ENCODE measurements at regions not wholly inside any gene's neighbourhood (a gene's known extent, or its start where the extent isn't known, plus 50 kb on each side); places are given as distances from the start of the nearest gene placed in this dataset.
"Not testable (repeated sequence)": the region's sequence is repeated elsewhere in the genome, so short reads cannot be mapped to it uniquely, and the experiment has no call there.

GRCh38 chr18:1671710-1672109, 767.0 kb downstream of the ADCYAP1 start:
- not testable (repeated sequence) for TF ChIP-seq POLR2A, EP300, CTCF, POLR2AphosphoS5 (IDR thresholded peaks at IDR 0.05)

Measured in sigmoid colon (tissue), 4 donors.